ENCODE measurements at regions not wholly inside any gene's neighbourhood (a gene's known extent, or its start where the extent isn't known, plus 50 kb on each side); places are given as distances from the start of the nearest gene placed in this dataset.
"Not testable (repeated sequence)": the region's sequence is repeated elsewhere in the genome, so short reads cannot be mapped to it uniquely, and the experiment has no call there.

DNA sequence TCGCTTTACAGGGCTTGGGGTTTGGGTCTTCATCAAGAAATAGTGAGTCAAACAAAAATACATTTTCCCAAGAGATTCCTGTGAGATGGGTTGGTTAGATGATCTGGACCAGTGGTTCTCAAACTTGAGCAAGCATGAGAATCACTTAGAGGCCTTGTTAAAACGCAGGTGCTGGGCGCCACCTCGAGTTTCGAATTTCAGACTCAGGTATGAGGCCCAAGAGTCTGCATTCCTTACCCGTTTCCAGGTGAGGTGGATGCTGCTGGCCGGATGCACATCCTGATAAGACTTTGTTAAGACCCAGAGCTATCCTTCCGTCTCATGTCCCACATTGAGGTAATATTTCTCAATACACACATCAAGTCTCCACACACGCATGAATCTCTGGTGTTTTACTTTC is 707.8 kb upstream of the SALL3 start:
- DNase-seq (ENCODE audit: low read depth), result no peak

DNA sequence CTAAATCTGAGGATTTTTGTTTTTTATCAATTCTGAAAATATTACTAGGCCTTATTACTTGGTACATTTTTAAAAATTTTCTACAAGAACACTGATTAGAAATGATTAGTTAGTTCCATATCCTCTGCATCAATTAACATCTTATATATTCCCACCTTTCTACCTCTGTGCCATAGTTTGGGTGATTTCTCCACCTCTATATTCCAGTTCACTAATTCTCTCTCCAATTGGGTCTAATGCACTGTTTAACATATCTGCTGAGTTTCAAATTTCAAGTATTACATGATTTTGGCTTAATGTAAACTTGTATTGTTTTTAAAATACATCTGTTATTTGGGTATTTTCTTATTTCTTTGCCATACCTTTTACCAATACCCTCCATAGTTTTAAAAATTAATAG is 705.7 kb upstream of the SALL3 start:
- no peak for DNase-seq (ENCODE audit: low read depth)

DNA sequence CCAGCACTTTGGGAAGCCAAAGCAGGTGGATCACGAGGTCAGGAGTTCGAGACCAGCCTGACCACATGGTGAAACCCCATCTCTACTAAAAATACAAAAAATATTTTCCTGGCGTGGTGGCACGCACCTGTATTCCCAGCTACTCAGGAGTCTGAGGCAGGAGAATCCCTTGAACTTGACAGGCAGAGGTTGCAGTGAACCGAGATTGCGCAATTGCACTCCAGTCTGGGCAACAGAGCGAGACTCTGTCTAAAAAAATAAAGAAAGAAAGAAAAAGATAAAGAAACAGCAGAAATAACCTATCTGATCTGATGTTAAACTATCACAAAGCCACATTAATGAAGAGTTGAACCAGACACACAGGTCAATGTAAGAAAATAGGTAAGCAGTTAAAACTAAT is 696.2 kb upstream of the SALL3 start:
- DNase-seq (ENCODE audit: low read depth), result not testable (repeated sequence)

DNA sequence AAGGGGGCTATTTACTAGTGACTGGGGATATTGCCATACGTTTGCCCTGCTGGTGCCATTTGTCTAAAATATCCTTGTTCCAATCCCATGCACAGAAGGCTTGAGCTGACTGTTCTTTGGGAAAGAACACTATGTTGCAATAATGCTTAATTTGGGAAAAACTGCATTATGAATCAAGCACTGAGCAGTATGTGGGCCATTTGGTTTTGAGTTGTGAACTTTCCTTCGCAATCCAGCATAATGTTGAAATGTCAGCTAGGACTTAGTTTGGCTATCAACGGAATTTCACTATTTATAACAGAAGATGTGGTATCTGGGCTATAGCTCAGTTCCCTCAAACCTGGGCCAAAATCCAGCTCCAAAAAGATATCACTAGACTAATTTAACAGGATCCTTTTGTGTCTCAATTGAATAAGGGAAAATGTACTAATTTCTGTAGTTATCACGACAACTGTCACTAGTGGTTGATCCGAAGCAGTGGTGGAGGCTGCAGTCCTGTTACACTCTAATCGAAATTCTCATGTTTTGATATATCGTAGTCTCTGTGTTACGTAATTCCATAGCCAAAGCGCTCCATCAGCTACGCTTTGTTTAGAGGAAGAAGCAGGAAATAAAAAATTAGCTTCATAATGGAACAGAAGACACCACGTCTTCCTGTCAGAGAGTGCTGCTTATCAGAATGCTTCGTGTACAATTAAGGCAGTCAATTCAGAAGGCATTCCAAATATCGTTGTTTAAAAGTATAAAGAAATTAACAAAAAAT is 686.8 kb upstream of the SALL3 start:
- no peak for DNase-seq (ENCODE audit: low read depth)

DNA sequence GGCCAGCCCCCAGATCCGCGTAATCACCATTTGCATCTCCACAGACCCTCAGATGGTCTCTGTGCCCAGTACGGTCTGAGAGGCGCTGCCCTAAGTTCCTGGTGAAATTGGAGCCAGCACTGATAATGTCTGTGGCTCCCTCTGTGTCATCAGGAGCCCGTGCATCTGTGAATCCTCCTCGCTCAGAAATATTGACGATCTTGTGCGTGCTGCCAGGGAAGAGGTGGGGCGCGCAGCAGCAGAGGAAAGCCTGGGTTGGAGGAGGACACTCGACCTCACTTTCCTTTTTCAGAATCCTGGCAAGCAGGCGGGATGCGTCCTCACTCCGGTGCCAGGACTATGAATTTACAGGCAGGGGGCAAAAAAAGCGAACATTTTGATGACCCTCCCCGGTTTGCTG is 686.1 kb upstream of the SALL3 start:
- no peak for DNase-seq (ENCODE audit: low read depth)

DNA sequence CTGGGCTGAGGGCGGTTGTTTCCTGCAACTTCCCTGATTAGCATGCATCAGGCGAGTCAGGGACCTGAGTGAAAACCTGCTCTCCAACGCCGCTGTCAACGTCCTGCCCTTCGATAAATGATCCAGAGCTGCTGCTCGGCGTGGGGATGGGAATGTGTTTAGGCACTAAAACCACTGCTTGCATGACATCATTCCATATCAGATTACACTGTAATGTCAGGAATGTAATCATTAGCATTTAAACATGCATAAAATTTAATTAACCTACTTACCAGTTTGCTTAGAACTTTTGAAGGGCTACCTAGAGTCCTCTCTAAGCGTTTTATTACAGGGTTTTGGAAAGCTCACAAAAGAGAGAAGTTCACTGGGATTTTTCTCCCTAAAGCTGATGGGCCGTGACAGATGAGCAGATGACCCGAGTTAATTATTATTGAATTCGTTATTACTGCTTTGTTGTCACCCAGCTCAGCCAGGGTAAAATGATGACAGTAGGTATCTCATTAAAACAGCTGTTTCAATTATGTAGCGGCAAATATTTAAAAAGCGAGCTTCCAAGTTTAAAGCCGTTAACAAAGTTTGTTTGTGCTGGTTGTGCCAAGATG is 685.6 kb upstream of the SALL3 start:
- DNase-seq (ENCODE audit: low read depth), result peak; percentile 1

DNA sequence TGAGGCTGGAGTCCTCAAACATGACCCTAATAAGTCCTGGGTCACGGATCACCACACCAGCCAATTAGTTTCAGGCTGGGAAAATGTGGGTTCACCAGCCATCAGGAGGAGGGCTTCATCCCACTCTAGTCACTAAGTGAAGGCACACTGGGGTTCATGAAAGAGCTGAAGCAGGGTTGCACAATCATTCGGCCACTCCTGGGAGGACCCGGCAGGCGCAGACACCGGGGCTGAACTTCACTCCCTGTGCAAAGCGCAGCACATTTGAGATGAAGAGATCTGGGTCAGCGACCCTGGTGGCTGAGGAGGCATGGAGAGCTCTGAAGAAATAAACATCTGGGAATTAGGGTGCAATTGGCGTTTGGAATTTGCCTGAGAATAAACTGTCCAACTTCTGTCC is 684.4 kb upstream of the SALL3 start:
- DNase-seq (ENCODE audit: low read depth), result no peak

DNA sequence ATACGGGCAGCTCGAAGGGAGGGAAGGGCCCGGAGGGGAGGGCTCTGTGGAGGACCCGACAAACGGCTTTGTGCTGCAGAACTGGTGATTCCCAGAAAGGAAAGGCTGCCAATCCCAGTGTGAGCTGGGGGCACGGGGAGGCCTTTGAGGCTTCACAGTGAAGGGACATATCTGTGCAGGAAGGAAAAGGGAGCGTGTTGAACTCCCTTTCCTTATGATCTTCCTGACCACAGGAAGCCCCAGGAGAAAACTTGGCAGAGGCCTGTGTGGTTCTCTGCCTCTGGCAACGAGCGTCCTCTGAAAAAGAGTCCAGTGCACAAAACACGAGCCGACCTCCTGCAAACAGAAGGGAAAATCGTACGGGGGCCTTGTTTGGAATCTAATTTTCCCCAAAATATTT is 683.5 kb upstream of the SALL3 start:
- no peak for DNase-seq (ENCODE audit: low read depth)

DNA sequence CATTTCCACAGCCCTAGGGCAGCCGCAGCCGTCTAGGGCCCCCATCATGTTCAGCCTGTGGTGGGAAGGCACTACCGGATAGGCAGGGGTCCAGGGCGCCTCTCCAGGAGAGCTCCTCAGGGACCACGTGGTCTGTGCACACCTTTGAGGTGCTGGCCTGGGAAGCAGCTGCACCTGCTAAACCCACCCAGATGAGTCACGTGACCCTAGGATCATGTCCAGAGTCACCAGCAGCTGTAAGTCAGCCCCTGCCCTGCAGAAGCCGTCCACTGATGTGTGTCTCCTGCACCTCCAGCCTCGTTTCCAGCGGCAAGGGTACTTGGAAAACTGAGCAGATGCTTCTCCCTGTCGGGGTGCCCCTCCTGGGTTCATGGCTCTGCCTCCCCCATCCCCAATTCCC is 682.6 kb upstream of the SALL3 start:
- no peak for DNase-seq (ENCODE audit: low read depth)

DNA sequence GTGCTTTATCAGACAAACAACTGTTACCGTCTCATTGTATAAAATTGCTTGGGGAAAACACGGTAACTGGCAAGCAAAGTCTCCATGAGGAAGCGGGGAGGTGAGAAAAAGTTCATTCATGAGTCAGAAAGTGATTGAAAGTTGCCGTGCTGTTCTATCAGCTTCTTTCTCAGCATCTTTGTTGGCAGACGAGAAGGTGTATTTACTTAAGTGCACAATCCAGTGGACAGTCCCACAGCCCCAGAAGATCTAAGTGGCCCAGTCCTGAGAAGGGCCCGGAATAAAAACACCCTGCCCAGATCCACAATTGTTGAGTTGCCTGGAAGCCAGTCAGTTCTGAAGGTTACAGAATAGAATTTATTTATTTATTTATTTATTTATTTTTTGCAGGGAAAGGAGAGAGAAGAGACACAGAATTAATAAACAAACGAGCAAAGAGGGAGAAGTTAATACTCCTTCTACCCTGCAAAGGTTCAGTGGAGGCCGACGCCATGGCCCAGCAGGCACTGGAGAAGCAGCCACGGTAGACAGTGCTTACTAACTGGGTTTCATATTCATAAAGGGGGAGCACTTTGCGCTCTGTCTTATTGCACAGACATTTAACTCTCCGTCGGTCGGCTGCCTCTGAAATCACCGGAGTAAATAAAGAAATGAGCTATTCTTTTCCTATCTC is 676.0 kb upstream of the SALL3 start:
- DNase-seq (ENCODE audit: low read depth), result no peak

DNA sequence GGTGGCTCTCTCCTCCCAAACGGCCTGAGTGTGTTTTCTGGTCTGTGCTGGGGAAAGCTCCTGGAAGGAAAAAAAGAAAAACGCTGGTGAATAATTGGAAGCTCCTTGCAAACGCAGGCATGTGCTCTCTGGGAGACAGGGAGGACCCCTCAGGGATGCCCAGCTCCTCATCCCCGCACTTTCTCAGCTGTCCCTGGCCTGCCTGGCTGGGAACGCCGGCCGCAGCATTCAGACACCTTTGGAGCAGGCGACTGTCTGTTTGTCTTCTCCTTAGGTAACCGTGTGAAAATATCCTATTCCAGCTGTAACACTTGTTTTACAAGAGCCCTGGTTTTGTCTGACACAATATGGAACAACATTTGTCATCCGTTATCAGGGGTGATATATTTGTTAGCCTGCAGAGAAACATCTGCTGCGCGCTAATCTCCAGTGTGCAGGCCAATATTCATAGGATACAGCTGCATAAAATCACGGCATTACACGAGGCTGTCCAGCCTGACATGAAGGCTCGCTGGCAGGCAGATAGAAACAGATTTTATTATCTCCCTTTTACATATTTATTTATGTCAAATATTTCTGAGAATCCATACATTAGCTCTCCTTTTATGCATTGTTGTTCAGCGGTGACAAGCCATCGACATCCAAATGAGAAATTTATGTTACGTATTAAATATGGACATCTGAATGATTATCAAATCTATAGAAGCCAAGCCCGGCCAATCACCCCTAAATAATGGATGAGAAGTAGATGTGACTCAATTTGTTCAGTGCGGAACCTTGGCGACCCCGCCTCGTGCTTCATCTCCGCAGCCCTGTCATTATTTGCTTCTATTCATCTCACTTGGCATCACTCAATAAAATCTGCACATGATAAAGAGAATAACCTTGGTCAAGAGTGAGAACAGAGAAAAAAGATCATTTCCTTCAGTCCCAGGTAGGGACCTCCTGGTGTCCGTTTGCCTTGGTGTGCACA is 675.1 kb upstream of the SALL3 start:
- no peak for DNase-seq (ENCODE audit: low read depth)

DNA sequence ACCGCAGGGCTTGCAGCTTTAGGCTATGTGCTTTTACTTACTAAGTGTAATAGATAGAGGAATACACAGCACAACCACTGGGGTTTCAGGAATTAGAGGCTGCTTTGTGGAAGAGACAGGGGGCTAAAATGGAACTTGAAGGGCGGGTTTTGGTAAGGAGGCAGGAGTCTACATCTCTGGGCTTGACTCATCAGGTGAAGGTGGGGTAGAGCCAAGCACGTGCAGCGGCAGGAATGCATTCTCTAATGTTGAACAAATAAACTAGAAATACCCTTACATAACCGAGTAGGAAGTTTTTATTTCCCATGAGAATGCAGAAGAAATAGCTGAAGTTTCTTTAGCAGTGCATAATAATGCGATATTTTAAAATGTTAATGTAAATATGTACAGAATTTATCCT is 673.8 kb upstream of the SALL3 start:
- no peak for DNase-seq (ENCODE audit: low read depth)

DNA sequence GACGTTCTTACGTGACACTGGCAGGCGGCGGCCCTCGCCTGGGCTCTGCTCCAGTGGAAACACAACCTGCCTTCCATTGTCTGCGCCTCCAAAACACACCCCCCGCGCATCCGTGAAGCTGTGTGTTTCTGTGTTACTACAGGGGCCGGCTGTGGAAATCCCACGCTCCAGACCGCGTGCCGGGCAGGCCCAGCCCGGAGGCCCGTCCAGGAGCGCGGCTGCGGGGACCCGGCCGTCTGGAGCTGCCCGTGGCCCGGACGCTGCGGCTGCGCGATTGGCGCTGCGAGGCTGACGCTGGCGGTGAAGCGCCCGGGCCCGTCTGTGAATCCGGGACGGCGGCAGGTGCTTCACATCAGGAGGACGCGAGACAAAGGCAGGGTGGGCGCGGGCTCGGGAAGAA is 670.3 kb upstream of the SALL3 start:
- DNase-seq (ENCODE audit: low read depth), result no peak

DNA sequence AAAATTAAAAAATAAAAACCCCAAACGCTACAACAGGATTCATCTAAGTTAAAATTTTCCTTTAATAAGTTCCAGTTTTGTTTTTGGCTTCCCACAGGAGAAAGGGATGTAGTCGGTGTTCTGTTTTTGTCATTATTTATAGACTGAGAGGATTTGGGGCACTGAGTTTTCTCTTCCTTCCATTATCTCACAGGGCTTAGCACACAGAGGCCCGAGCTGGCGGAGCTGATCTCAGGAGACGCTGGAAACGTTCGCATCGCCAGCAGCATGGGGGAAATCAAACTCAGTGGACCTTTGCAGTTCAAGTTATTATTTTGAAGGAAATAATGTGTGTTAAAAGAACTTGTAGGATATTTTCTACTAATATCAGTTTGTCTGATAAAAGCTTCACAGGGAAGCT is 669.7 kb upstream of the SALL3 start:
- no peak for DNase-seq (ENCODE audit: low read depth)

DNA sequence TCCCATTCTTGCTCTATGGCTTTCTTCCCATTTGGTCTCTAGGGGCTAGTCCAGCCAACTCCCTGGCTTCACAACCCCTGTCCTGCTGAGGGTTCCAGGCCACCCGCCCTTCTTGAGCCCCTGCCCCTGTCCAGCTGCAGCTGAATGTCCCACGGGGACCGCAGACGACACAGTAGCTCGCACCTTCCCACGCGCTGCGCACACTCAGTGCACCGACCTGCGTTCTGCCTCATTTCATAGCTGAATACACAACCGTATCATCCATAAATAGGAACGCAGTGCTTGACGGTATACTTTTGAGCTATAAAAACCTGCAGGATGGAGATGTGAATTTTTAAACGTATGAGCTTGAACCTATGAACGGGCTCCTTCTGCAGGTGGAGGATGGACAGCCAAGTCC is 660.4 kb upstream of the SALL3 start:
- no peak for DNase-seq (ENCODE audit: low read depth)

DNA sequence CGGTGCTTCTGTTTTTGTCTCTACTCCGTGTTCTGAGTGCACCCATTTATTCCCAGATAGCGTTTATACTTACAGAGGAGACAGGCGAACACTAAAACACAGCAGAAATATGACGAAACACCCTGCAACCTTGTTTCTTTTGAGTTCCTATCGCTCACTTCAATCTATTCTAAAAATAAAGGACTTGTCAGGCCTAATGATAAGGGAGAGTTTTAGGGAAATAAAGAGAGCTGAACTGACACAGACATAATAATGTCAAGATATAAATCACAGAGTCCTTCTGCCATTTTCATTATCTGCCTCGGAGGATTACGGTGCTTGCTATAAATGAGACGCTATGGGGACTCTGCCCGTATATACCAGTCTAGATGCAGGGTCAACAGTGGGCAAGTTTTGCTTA is 659.7 kb upstream of the SALL3 start:
- no peak for DNase-seq (ENCODE audit: low read depth)

DNA sequence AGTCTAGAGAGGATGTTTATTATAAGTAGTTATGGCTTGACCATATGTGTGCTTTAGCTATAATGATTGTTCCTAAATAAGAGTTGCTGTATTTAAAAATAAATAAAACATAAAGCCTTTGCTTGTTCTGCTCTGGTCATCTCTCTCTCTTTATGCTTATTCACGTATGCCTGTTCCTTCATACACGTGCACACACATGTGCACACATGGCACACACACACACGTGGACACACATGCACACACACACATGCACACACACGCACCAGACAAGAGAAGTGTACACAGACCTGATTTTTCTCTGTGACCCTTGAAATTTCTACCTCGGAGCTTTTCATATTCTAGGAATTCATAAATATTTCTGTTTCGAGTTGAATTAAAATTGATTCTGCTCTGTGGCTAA is 658.2 kb upstream of the SALL3 start:
- no peak for DNase-seq (ENCODE audit: low read depth)

DNA sequence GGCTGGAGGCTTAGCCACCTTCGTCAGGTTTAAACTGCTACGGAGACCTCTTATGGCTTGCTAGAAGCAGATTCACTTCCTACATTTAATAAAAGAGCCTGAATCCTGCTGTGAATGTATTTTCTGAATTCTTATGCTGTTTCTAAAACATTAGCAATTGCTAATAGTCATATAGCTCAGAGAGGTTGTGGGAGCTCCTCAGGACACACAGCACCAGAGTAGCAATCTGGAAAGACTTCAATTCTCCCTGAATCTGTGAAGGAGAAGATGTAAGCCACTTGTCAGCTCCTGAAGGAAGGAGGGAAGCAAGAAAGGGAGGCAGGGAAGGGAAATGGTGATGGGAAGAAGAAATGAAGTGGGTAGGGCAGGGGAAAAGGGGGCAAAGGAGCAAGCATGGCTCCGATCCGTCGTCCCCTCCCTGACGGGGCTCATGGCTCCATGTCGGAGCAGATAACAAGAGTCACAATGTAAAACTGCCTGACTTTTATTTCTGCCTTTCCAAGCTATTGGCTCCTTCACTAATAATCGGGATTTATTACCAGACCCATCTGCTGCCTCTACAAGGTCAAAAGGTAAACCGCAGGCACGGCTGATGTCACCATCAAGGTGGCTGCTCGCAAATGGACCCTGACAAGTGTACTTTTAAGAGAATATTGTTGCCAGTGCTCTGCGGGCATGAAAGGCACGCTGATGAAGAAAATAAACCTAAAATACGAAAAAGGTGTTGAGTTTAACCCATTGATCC is 656.0 kb upstream of the SALL3 start:
- DNase-seq (ENCODE audit: low read depth), result no peak

DNA sequence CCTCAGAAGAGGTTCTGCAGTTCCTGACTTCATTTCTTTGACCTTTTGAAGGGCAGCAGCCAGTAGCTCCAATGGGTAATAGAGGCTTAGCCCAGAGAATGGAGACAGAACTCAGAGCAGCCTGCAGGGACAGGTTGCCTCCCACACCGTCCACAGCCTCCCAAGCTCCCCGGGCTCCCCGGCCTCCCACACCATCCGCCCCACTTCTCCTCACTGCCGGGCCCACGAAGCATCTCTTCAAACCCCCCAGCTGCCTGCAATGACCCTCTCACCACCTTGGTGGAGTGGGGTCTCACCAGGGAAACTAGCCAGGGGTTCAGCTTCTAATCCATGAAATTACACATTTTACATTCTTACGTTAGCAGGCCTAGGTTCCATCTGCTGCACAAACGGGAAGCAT is 652.0 kb upstream of the SALL3 start:
- DNase-seq (ENCODE audit: low read depth), result no peak

DNA sequence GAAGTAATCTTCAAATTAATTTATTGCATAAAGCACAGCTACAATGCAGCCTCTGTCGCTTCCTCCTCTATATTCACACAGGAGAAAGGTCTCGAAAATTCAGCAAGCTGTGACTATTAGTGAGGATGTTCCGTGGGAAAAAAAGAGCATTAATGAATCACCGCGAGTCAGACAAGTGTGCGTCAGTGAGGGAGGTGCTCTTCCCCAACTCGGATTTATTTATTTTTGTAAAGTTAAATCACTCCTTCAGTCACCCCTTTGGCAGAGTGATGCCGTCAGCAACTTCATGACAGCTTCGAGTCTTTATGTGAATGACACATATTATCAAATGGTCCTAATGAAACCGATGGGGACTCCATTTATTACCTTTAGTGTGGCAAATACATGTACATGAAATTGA is 648.9 kb upstream of the SALL3 start:
- no peak for DNase-seq (ENCODE audit: low read depth)

DNA sequence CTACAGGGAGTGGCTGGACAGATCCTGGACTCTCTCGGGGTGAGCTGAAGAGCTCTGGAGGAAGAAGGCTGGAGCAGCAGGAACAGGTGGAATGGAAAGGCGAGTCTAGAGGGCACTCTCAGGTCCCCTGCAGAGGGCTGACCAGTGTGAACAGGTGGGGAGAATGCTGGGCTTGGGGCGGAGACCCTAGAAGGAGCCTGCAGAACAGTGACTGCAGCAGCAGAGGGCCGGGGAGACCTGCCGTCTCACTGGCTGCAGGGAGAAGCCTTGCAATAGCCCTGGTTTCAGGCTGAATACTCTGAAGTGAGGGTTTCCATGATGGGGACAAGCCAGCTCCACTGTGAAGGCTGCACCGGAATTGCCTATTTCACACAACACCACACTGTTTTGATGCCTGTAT is 626.7 kb upstream of the SALL3 start:
- no peak for DNase-seq (ENCODE audit: low read depth)

DNA sequence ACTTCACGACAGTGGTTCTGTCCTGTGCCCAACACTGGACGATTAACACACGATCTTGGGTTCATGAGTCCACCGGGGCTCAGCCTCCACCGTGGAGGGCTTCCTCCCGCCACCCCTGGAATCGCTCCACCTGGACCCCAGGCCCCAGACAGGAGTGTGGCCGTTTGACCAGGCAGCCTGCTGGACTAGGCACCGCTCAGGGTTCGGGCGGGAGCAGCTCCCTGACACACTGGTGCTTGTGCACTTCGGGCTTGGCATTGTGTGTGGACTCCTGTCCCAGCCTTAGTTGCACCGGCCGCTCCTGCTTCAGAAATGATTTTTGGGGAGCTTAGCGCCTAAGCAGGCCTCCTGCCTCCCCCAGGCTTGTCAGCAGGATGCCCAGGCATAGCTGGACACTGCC is 617.4 kb upstream of the SALL3 start:
- DNase-seq (ENCODE audit: low read depth), result no peak

Measured in renal cortical epithelial cell (primary cell).